ENCODE measurements at regions not wholly inside any gene's neighbourhood (a gene's known extent, or its start where the extent isn't known, plus 50 kb on each side); places are given as distances from the start of the nearest gene placed in this dataset.

- TF ChIP-seq EP300 (IDR thresholded peaks at IDR 0.05): no peak
- no peaks in the 10 kb centered on the region for H3K9me3 ChIP-seq
- no peak for DNase-seq
- H3K4me3 ChIP-seq: no peak overlapping the region
- H3K27ac ChIP-seq: no peak overlapping the region
- no peaks in the 10 kb centered on the region for H3K27me3 ChIP-seq
- H3K36me3 ChIP-seq: no peaks in the 10 kb centered on the region
- intact Hi-C loops (cut with DNase I): no loop called here
- H3K4me1 ChIP-seq (ENCODE audit: insufficient read depth): peaks cover 2% of the 10 kb centered on the region
- WGBS, 3 donors: 63 to 74% (median 71%) methylated on average over 5 of the region's 5 CpGs
Observed at GRCh38 chr18:57915865-57916582, 112.9 kb upstream of the ATP8B1 start.

GRCh38 chr18:57915248-57915647 is 112.1 kb upstream of the ATP8B1 start:
- H3K4me3 ChIP-seq: no peak overlapping the region
- H3K27ac ChIP-seq: no peak overlapping the region
- H3K9me3 ChIP-seq: no peaks in the 10 kb centered on the region
- WGBS, 3 donors: 12 to 20% (median 16%) methylated on average over 2 of the region's 2 CpGs
- H3K4me1 ChIP-seq (ENCODE audit: insufficient read depth): peaks cover 2% of the 10 kb centered on the region
- H3K27me3 ChIP-seq: no peaks in the 10 kb centered on the region
- DNase-seq: no peak
- intact Hi-C loops (cut with DNase I): no loop called here
- no peak for TF ChIP-seq POLR2A (IDR thresholded peaks at IDR 0.05)
- TF ChIP-seq CTCF (IDR thresholded peaks at IDR 0.05): no peak
- TF ChIP-seq EP300 (IDR thresholded peaks at IDR 0.05): no peak
- no peaks in the 10 kb centered on the region for H3K36me3 ChIP-seq

- Histone ChIP-seq H3K9me3 (no peaks in the 10 kb centered on the region), H3K4me1 (ENCODE audit: insufficient read depth) (peaks cover 2% of the 10 kb centered on the region), H3K27me3 (no peaks in the 10 kb centered on the region), H3K4me3 (no peak overlapping the region), H3K36me3 (no peaks in the 10 kb centered on the region), H3K27ac (no peak overlapping the region)
- no peak for DNase-seq
- TF ChIP-seq CTCF (IDR thresholded peaks at IDR 0.05) (no peak), POLR2A (IDR thresholded peaks at IDR 0.05) (no peak), EP300 (IDR thresholded peaks at IDR 0.05) (no peak)
- intact Hi-C loops (cut with DNase I): no loop called here
- WGBS, 3 donors: 81 to 83% (median 82%) methylated on average over 5 of the region's 5 CpGs
Observed at GRCh38 chr18:57913686-57914085, 110.6 kb upstream of the ATP8B1 start.

GRCh38 chr18:57910817-57911216 is 107.7 kb upstream of the ATP8B1 start:
- H3K27ac ChIP-seq: no peak overlapping the region
- peaks cover under 1% of the 10 kb centered on the region for H3K4me1 ChIP-seq (ENCODE audit: insufficient read depth)
- DNase-seq: no peak
- H3K9me3 ChIP-seq: no peaks in the 10 kb centered on the region
- intact Hi-C loops (cut with DNase I): no loop called here
- 77 to 80% (median 78%) methylated on average over 7 of the region's 7 CpGs for WGBS, 3 donors
- TF ChIP-seq POLR2A (IDR thresholded peaks at IDR 0.05) (no peak), CTCF (IDR thresholded peaks at IDR 0.05) (no peak), EP300 (IDR thresholded peaks at IDR 0.05) (no peak)
- no peaks in the 10 kb centered on the region for H3K36me3 ChIP-seq
- no peak overlapping the region for H3K4me3 ChIP-seq
- no peaks in the 10 kb centered on the region for H3K27me3 ChIP-seq

- intact Hi-C loops (cut with DNase I): no loop called here
- no peaks in the 10 kb centered on the region for H3K36me3 ChIP-seq
- H3K27ac ChIP-seq: no peak overlapping the region
- no peaks in the 10 kb centered on the region for H3K27me3 ChIP-seq
- TF ChIP-seq POLR2A (IDR thresholded peaks at IDR 0.05) (no peak), EP300 (IDR thresholded peaks at IDR 0.05) (no peak), CTCF (IDR thresholded peaks at IDR 0.05) (no peak)
- H3K9me3 ChIP-seq: no peaks in the 10 kb centered on the region
- WGBS, 3 donors: 61 to 76% (median 69%) methylated on average over 2 of the region's 2 CpGs
- DNase-seq: no peak
- no peak overlapping the region for H3K4me3 ChIP-seq
- no peaks in the 10 kb centered on the region for H3K4me1 ChIP-seq (ENCODE audit: insufficient read depth)
Observed at GRCh38 chr18:57910134-57910533, 107.0 kb upstream of the ATP8B1 start.
